OCI-LY7 (cell line): ENCODE measurements at regions not wholly inside any gene's neighbourhood (a gene's known extent, or its start where the extent isn't known, plus 50 kb on each side); places are given as distances from the start of the nearest gene placed in this dataset.

Experiments used
- CTCF ChIP-seq: fragments of 200-600 bp; sonication (generic); conservative IDR thresholded peaks from 2 replicates; pipeline ENCODE4 v1.5.1; 2014; ENCODE audit warnings: mild to moderate bottlenecking, antibody characterized with exemption, low read length, moderate library complexity, mixed read lengths
- EZH2phosphoT487 ChIP-seq: fragments of 200-600 bp; sonication (generic); IDR thresholded peaks from 2 replicates; pipeline ENCODE4 v1.6.1; 2018; ENCODE audit warnings: low read depth, borderline replicate concordance, mild to moderate bottlenecking, mixed run types, antibody characterized with exemption, low read length, moderate library complexity, mixed read lengths

- TF ChIP-seq CTCF (peak; percentile 74), EZH2phosphoT487 (no peak)
Observed at GRCh38 chr2:104733226-104733943, 120.5 kb upstream of the POU3F3 start.
